Trophoblast cell (in vitro differentiated cells and primary cell): ENCODE measurements at regions not wholly inside any gene's neighbourhood (a gene's known extent, or its start where the extent isn't known, plus 50 kb on each side); places are given as distances from the start of the nearest gene placed in this dataset.

ENCODE experiments used
- DNase-seq, 2 donors: peaks; one replicate each; pipeline ENCODE4 v3.0.0-alpha.2; 2016
- H2AFZ ChIP-seq: 2 replicates; pipeline ENCODE4 v1.6.1; 2013; ENCODE audit warnings: low read length, moderate library complexity, mild to moderate bottlenecking; ENCODE audit not compliant: insufficient read depth, poor library complexity
- H2AK5ac ChIP-seq: 2 replicates; pipeline ENCODE4 v1.6.1; 2013; ENCODE audit warnings: mild to moderate bottlenecking, low read length
- H2BK120ac ChIP-seq: 2 replicates; pipeline ENCODE4 v1.6.1; 2013; ENCODE audit warnings: low read length, mild to moderate bottlenecking, moderate library complexity; ENCODE audit not compliant: insufficient read depth, poor library complexity
- H2BK12ac ChIP-seq: 2 replicates; pipeline ENCODE4 v1.6.1; 2013; ENCODE audit warnings: mild to moderate bottlenecking, low read length, moderate library complexity
- H2BK5ac ChIP-seq: 2 replicates; pipeline ENCODE4 v1.6.1; 2013; ENCODE audit warnings: low read length, low read depth, moderate library complexity, mild to moderate bottlenecking; ENCODE audit not compliant: poor library complexity
- H3K14ac ChIP-seq: 2 replicates; pipeline ENCODE4 v1.6.1; 2013; ENCODE audit warnings: mild to moderate bottlenecking, low read length
- H3K18ac ChIP-seq: 2 replicates; pipeline ENCODE4 v1.6.1; 2013; ENCODE audit warnings: mild to moderate bottlenecking, low read length
- H3K23ac ChIP-seq: 2 replicates; pipeline ENCODE4 v1.6.1; 2013; ENCODE audit warnings: low read length
- H3K27ac ChIP-seq: 2 replicates; pipeline ENCODE4 v1.5.1; 2013; ENCODE audit warnings: low read depth, mild to moderate bottlenecking, inconsistent platforms, low read length, moderate library complexity
- H3K27me3 ChIP-seq: 2 replicates; pipeline ENCODE4 v1.6.1; 2013; ENCODE audit warnings: inconsistent platforms, mild to moderate bottlenecking, low read length, moderate library complexity; ENCODE audit not compliant: insufficient read depth
- H3K36me3 ChIP-seq, 2 experiments: 1 replicate in 1 of 2; 2 replicates in 1 of 2; pipeline ENCODE4 v1.6.1; 2013; ENCODE audit warnings: low read length in 2 of 2, mild to moderate bottlenecking in 2 of 2, moderate library complexity in 1 of 2; ENCODE audit not compliant: insufficient read depth in 2 of 2, control insufficient read depth in 1 of 2
- H3K4ac ChIP-seq: 2 replicates; pipeline ENCODE4 v1.6.1; 2013; ENCODE audit warnings: low read depth, mild to moderate bottlenecking, low read length, moderate library complexity
- H3K4me1 ChIP-seq, 2 experiments: 1 replicate in 1 of 2; 2 replicates in 1 of 2; pipeline ENCODE4 v1.6.1; 2013; ENCODE audit warnings: low read length in 2 of 2, mild to moderate bottlenecking in 2 of 2, moderate library complexity in 1 of 2; ENCODE audit not compliant: insufficient read depth in 2 of 2, control insufficient read depth in 1 of 2
- H3K4me2 ChIP-seq: 2 replicates; pipeline ENCODE4 v1.6.1; 2013; ENCODE audit warnings: inconsistent platforms, mild to moderate bottlenecking, low read length, moderate library complexity
- H3K4me3 ChIP-seq: 2 replicates; pipeline ENCODE4 v1.5.1; 2013; ENCODE audit warnings: mild to moderate bottlenecking, low read depth, low read length, inconsistent platforms
- H3K79me1 ChIP-seq: one replicate; pipeline ENCODE4 v1.6.1; 2013; ENCODE audit warnings: low read length
- H3K79me2 ChIP-seq: 2 replicates; pipeline ENCODE4 v1.6.1; 2013; ENCODE audit warnings: low read length, mild to moderate bottlenecking; ENCODE audit not compliant: control insufficient read depth, insufficient read depth, poor library complexity
- H3K9ac ChIP-seq: 2 replicates; pipeline ENCODE4 v1.6.1; 2013; ENCODE audit warnings: mild to moderate bottlenecking, low read length
- H3K9me3 ChIP-seq: 2 replicates; pipeline ENCODE4 v1.6.1; 2013; ENCODE audit warnings: low read depth, mild to moderate bottlenecking, control low read depth, inconsistent platforms, low read length; ENCODE audit not compliant: insufficient read depth
- H4K12ac ChIP-seq: 2 replicates; pipeline ENCODE4 v1.6.1; 2013; ENCODE audit warnings: low read depth, mild to moderate bottlenecking, low read length, moderate library complexity
- H4K8ac ChIP-seq: 2 replicates; pipeline ENCODE4 v1.6.1; 2013; ENCODE audit warnings: low read depth, mild to moderate bottlenecking, low read length, moderate library complexity
- H4K91ac ChIP-seq: one replicate; pipeline ENCODE4 v1.6.1; 2013; ENCODE audit warnings: low read depth, mild to moderate bottlenecking, low read length, moderate library complexity
- WGBS: extraction: QIAGEN DNeasy Blood & Tissue Kit; methylation state at CpG from one replicate; pipeline ENCODE4 v1.1.7; 2013; ENCODE audit warnings: missing lambda C conversion rate; ENCODE audit not compliant: insufficient read length, insufficient coverage; ENCODE audit errors: extremely low coverage; 5-methylcytosine and 5-hydroxymethylcytosine counted together

GRCh38 chr11:64469288-64469687 is 86.5 kb upstream of the SLC22A11 start:
- Histone ChIP-seq H3K27me3 (no peaks in the 10 kb centered on the region), H3K14ac (no peak overlapping the region), H3K4me2 (no peak overlapping the region), H2AK5ac (no peak overlapping the region), H4K12ac (no peak overlapping the region), H2BK120ac (no peak overlapping the region), H3K9ac (no peak overlapping the region), H3K79me2 (no peaks in the 10 kb centered on the region), H2AFZ (no peak overlapping the region), H3K79me1 (no peaks in the 10 kb centered on the region), H3K9me3 (no peaks in the 10 kb centered on the region), H3K27ac (no peak overlapping the region), H2BK5ac (no peak overlapping the region), H4K8ac (no peak overlapping the region), H2BK12ac (no peak overlapping the region), H3K36me3 (no peaks in the 10 kb centered on the region), H3K23ac (no peak overlapping the region), H3K4ac (no peak overlapping the region), H3K18ac (no peak overlapping the region), H3K4me1 (no peaks in the 10 kb centered on the region), H3K4me3 (no peak overlapping the region), H4K91ac (no peak overlapping the region)
- WGBS = no CpG with 5 or more reads among the region's 5 CpGs
- no peak for DNase-seq

GRCh38 chr11:64472593-64473455 is 82.9 kb upstream of the SLC22A11 start:
- Histone ChIP-seq H4K8ac (no peak overlapping the region), H3K14ac (no peak overlapping the region), H4K12ac (no peak overlapping the region), H3K9ac (no peak overlapping the region), H3K18ac (no peak overlapping the region), H2AK5ac (no peak overlapping the region), H3K27me3 (no peaks in the 10 kb centered on the region), H4K91ac (no peak overlapping the region), H3K36me3 (no peaks in the 10 kb centered on the region), H3K79me2 (no peaks in the 10 kb centered on the region), H3K4me1 (no peaks in the 10 kb centered on the region), H3K27ac (no peak overlapping the region), H3K9me3 (no peaks in the 10 kb centered on the region), H3K4me3 (no peak overlapping the region), H3K4me2 (no peak overlapping the region), H2AFZ (no peak overlapping the region), H3K23ac (no peak overlapping the region), H3K4ac (no peak overlapping the region), H3K79me1 (no peaks in the 10 kb centered on the region), H2BK5ac (no peak overlapping the region), H2BK120ac (no peak overlapping the region), H2BK12ac (no peak overlapping the region)
- DNase-seq = no peak
- no CpG with 5 or more reads among the region's 10 CpGs for WGBS

GRCh38 chr11:64474680-64475079 is 81.1 kb upstream of the SLC22A11 start:
- Histone ChIP-seq H4K12ac (no peak overlapping the region), H3K27ac (no peak overlapping the region), H3K14ac (no peak overlapping the region), H2AK5ac (no peak overlapping the region), H3K4me1 (no peaks in the 10 kb centered on the region), H4K8ac (no peak overlapping the region), H2BK12ac (no peak overlapping the region), H2BK5ac (no peak overlapping the region), H2BK120ac (no peak overlapping the region), H3K4me3 (no peak overlapping the region), H2AFZ (no peak overlapping the region), H3K36me3 (no peaks in the 10 kb centered on the region), H3K27me3 (no peaks in the 10 kb centered on the region), H4K91ac (no peak overlapping the region), H3K9me3 (no peaks in the 10 kb centered on the region), H3K18ac (no peak overlapping the region), H3K79me1 (no peaks in the 10 kb centered on the region), H3K9ac (no peak overlapping the region), H3K4me2 (no peak overlapping the region), H3K4ac (no peak overlapping the region), H3K23ac (no peak overlapping the region), H3K79me2 (no peaks in the 10 kb centered on the region)
- no CpG with 5 or more reads among the region's 11 CpGs for WGBS
- DNase-seq = no peak

GRCh38 chr11:64475145-64475544 is 80.6 kb upstream of the SLC22A11 start:
- DNase-seq = no peak
- no peak overlapping the region for H2AFZ ChIP-seq
- no peaks in the 10 kb centered on the region for H3K27me3 ChIP-seq
- no peaks in the 10 kb centered on the region for H3K79me2 ChIP-seq
- no CpG with 5 or more reads among the region's 11 CpGs for WGBS
- H2BK120ac ChIP-seq = no peak overlapping the region
- no peak overlapping the region for H2BK12ac ChIP-seq
- H3K9me3 ChIP-seq = no peaks in the 10 kb centered on the region
- no peak overlapping the region for H4K8ac ChIP-seq
- H3K4ac ChIP-seq = no peak overlapping the region
- no peak overlapping the region for H4K12ac ChIP-seq
- no peak overlapping the region for H3K4me2 ChIP-seq
- H3K14ac ChIP-seq = no peak overlapping the region
- H4K91ac ChIP-seq = no peak overlapping the region
- no peaks in the 10 kb centered on the region for H3K4me1 ChIP-seq
- no peak overlapping the region for H3K9ac ChIP-seq
- no peaks in the 10 kb centered on the region for H3K36me3 ChIP-seq
- H2AK5ac ChIP-seq = no peak overlapping the region
- no peak overlapping the region for H3K4me3 ChIP-seq
- no peak overlapping the region for H3K27ac ChIP-seq
- no peaks in the 10 kb centered on the region for H3K79me1 ChIP-seq
- H3K23ac ChIP-seq = no peak overlapping the region
- no peak overlapping the region for H3K18ac ChIP-seq
- no peak overlapping the region for H2BK5ac ChIP-seq
